ENCODE measurements at regions not wholly inside any gene's neighbourhood (a gene's known extent, or its start where the extent isn't known, plus 50 kb on each side); places are given as distances from the start of the nearest gene placed in this dataset.

GRCh38 chr21:19400223-19400770 lies 996.7 kb upstream of the TMPRSS15 start:
- DNase-seq (ENCODE audit: low read depth, low spot score), result no peak
- Histone ChIP-seq H3K27me3 (ENCODE audit: insufficient read depth, insufficient read length) (no peaks in the 10 kb centered on the region), H3K9me3 (ENCODE audit: insufficient read depth, low read length) (no peaks in the 10 kb centered on the region), H3K4me1 (ENCODE audit: insufficient read depth, insufficient read length) (no peaks in the 10 kb centered on the region), H3K4me3 (ENCODE audit: insufficient read length, low read depth) (no peak overlapping the region), H3K9ac (ENCODE audit: insufficient read length, low read depth) (no peak overlapping the region), H3K36me3 (ENCODE audit: insufficient read depth, insufficient read length, low read length) (no peaks in the 10 kb centered on the region)
- TF ChIP-seq ZNF274 (IDR thresholded peaks at IDR 0.05; ENCODE audit: low read depth, low read length) (no peak), SUZ12 (IDR thresholded peaks at IDR 0.05; ENCODE audit: extremely low read depth, insufficient read depth, insufficient read length) (no peak), YY1 (IDR thresholded peaks at IDR 0.05; ENCODE audit: insufficient read depth, insufficient read length) (no peak)

GRCh38 chr21:19402870-19403269 lies 999.3 kb upstream of the TMPRSS15 start:
- H3K9ac ChIP-seq (ENCODE audit: insufficient read length, low read depth), result no peak overlapping the region
- no peak overlapping the region for H3K4me3 ChIP-seq (ENCODE audit: insufficient read length, low read depth)
- H3K9me3 ChIP-seq (ENCODE audit: insufficient read depth, low read length), result no peaks in the 10 kb centered on the region
- no peak for DNase-seq (ENCODE audit: low read depth, low spot score)
- no peaks in the 10 kb centered on the region for H3K4me1 ChIP-seq (ENCODE audit: insufficient read depth, insufficient read length)
- TF ChIP-seq ZNF274 (IDR thresholded peaks at IDR 0.05; ENCODE audit: low read depth, low read length), result no peak
- no peak for TF ChIP-seq SUZ12 (IDR thresholded peaks at IDR 0.05; ENCODE audit: extremely low read depth, insufficient read depth, insufficient read length)
- TF ChIP-seq YY1 (IDR thresholded peaks at IDR 0.05; ENCODE audit: insufficient read depth, insufficient read length), result no peak
- no peaks in the 10 kb centered on the region for H3K36me3 ChIP-seq (ENCODE audit: insufficient read depth, insufficient read length, low read length)
- H3K27me3 ChIP-seq (ENCODE audit: insufficient read depth, insufficient read length), result no peaks in the 10 kb centered on the region

- Histone ChIP-seq H3K4me1 (ENCODE audit: insufficient read depth, insufficient read length) (no peaks in the 10 kb centered on the region), H3K27me3 (ENCODE audit: insufficient read depth, insufficient read length) (no peaks in the 10 kb centered on the region), H3K36me3 (ENCODE audit: insufficient read depth, insufficient read length, low read length) (no peaks in the 10 kb centered on the region), H3K9ac (ENCODE audit: insufficient read length, low read depth) (no peak overlapping the region), H3K4me3 (ENCODE audit: insufficient read length, low read depth) (no peak overlapping the region), H3K9me3 (ENCODE audit: insufficient read depth, low read length) (no peaks in the 10 kb centered on the region)
- DNase-seq (ENCODE audit: low read depth, low spot score), result no peak
- TF ChIP-seq SUZ12 (IDR thresholded peaks at IDR 0.05; ENCODE audit: extremely low read depth, insufficient read depth, insufficient read length), result no peak
- no peak for TF ChIP-seq ZNF274 (IDR thresholded peaks at IDR 0.05; ENCODE audit: low read depth, low read length)
- no peak for TF ChIP-seq YY1 (IDR thresholded peaks at IDR 0.05; ENCODE audit: insufficient read depth, insufficient read length)
These were observed 1001.7 kb upstream of the TMPRSS15 start for GRCh38 chr21:19405326-19405725.

- H3K27me3 ChIP-seq (ENCODE audit: insufficient read depth, insufficient read length), result no peaks in the 10 kb centered on the region
- no peak overlapping the region for H3K4me3 ChIP-seq (ENCODE audit: insufficient read length, low read depth)
- peaks cover 7% of the 10 kb centered on the region; the same call in 1 of the 2 replicates for H3K9me3 ChIP-seq (ENCODE audit: insufficient read depth, low read length)
- H3K4me1 ChIP-seq (ENCODE audit: insufficient read depth, insufficient read length), result no peaks in the 10 kb centered on the region
- H3K9ac ChIP-seq (ENCODE audit: insufficient read length, low read depth), result no peak overlapping the region
- no peaks in the 10 kb centered on the region for H3K36me3 ChIP-seq (ENCODE audit: insufficient read depth, insufficient read length, low read length)
- TF ChIP-seq SUZ12 (IDR thresholded peaks at IDR 0.05; ENCODE audit: extremely low read depth, insufficient read depth, insufficient read length) (no peak), YY1 (IDR thresholded peaks at IDR 0.05; ENCODE audit: insufficient read depth, insufficient read length) (no peak), ZNF274 (IDR thresholded peaks at IDR 0.05; ENCODE audit: low read depth, low read length) (no peak)
- no peak for DNase-seq (ENCODE audit: low read depth, low spot score)
These were observed 1017.0 kb upstream of the TMPRSS15 start for GRCh38 chr21:19420565-19420964.

- no peak for TF ChIP-seq SUZ12 (IDR thresholded peaks at IDR 0.05; ENCODE audit: extremely low read depth, insufficient read depth, insufficient read length)
- no peak for TF ChIP-seq ZNF274 (IDR thresholded peaks at IDR 0.05; ENCODE audit: low read depth, low read length)
- TF ChIP-seq YY1 (IDR thresholded peaks at IDR 0.05; ENCODE audit: insufficient read depth, insufficient read length), result no peak
- DNase-seq (ENCODE audit: low read depth, low spot score), result no peak
- no peaks in the 10 kb centered on the region for H3K27me3 ChIP-seq (ENCODE audit: insufficient read depth, insufficient read length)
- no peaks in the 10 kb centered on the region for H3K4me1 ChIP-seq (ENCODE audit: insufficient read depth, insufficient read length)
- H3K36me3 ChIP-seq (ENCODE audit: insufficient read depth, insufficient read length, low read length), result no peaks in the 10 kb centered on the region
- H3K9me3 ChIP-seq (ENCODE audit: insufficient read depth, low read length), result no peaks in the 10 kb centered on the region; the same call in 1 of the 2 replicates
- no peak overlapping the region for H3K4me3 ChIP-seq (ENCODE audit: insufficient read length, low read depth)
- H3K9ac ChIP-seq (ENCODE audit: insufficient read length, low read depth), result no peak overlapping the region
These were observed 1030.0 kb upstream of the TMPRSS15 start for GRCh38 chr21:19433623-19434022.

GRCh38 chr21:19440792-19441655 lies 1037.4 kb upstream of the TMPRSS15 start:
- H3K9me3 ChIP-seq (ENCODE audit: insufficient read depth, low read length), result no peaks in the 10 kb centered on the region
- H3K36me3 ChIP-seq (ENCODE audit: insufficient read depth, insufficient read length, low read length), result no peaks in the 10 kb centered on the region
- no peak overlapping the region for H3K9ac ChIP-seq (ENCODE audit: insufficient read length, low read depth)
- DNase-seq (ENCODE audit: low read depth, low spot score), result no peak
- no peaks in the 10 kb centered on the region for H3K27me3 ChIP-seq (ENCODE audit: insufficient read depth, insufficient read length)
- no peak for TF ChIP-seq YY1 (IDR thresholded peaks at IDR 0.05; ENCODE audit: insufficient read depth, insufficient read length)
- no peak for TF ChIP-seq SUZ12 (IDR thresholded peaks at IDR 0.05; ENCODE audit: extremely low read depth, insufficient read depth, insufficient read length)
- no peak for TF ChIP-seq ZNF274 (IDR thresholded peaks at IDR 0.05; ENCODE audit: low read depth, low read length)
- H3K4me1 ChIP-seq (ENCODE audit: insufficient read depth, insufficient read length), result no peaks in the 10 kb centered on the region
- no peak overlapping the region for H3K4me3 ChIP-seq (ENCODE audit: insufficient read length, low read depth)

DNA sequence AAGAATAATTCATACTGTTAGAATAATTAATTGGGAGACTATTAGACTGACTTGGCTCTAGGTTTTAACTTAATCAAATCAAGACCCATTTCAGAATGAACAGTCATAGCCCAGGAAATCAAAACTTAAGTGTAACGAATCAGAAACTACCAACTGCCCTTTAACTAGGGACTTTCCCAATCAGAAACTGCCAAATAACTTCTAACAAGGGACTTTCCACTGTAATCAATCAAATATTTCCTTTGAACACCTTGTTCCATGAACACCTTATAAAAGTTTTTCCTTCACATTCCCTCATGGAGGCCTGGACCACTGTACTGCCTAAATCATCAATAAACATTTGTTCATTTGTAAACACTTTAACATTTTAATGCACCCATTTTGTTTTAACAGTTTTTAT lies 1054.7 kb upstream of the TMPRSS15 start:
- Histone ChIP-seq H3K27me3 (ENCODE audit: insufficient read depth, insufficient read length) (no peaks in the 10 kb centered on the region), H3K4me3 (ENCODE audit: insufficient read length, low read depth) (no peak overlapping the region), H3K9me3 (ENCODE audit: insufficient read depth, low read length) (no peaks in the 10 kb centered on the region), H3K4me1 (ENCODE audit: insufficient read depth, insufficient read length) (no peaks in the 10 kb centered on the region), H3K36me3 (ENCODE audit: insufficient read depth, insufficient read length, low read length) (no peaks in the 10 kb centered on the region), H3K9ac (ENCODE audit: insufficient read length, low read depth) (no peak overlapping the region)
- no peak for DNase-seq (ENCODE audit: low read depth, low spot score)
- no peak for TF ChIP-seq SUZ12 (IDR thresholded peaks at IDR 0.05; ENCODE audit: extremely low read depth, insufficient read depth, insufficient read length)
- TF ChIP-seq YY1 (IDR thresholded peaks at IDR 0.05; ENCODE audit: insufficient read depth, insufficient read length), result no peak
- TF ChIP-seq ZNF274 (IDR thresholded peaks at IDR 0.05; ENCODE audit: low read depth, low read length), result no peak

Measured in NT2/D1 (cell line).